Chondrocyte (in vitro differentiated cells): ENCODE measurements at regions not wholly inside any gene's neighbourhood (a gene's known extent, or its start where the extent isn't known, plus 50 kb on each side); places are given as distances from the start of the nearest gene placed in this dataset.

Experiments
- DNase-seq: peaks from one replicate; pipeline ENCODE4 v3.0.0; 2021; ENCODE audit warnings: mixed read lengths, low spot score
- H3K27ac Mint-ChIP-seq: one replicate; pipeline ENCODE4 v1.8.0; 2021; ENCODE audit warnings: mild to moderate bottlenecking, moderate library complexity, mixed read lengths; ENCODE audit not compliant: unreplicated experiment
- H3K27me3 Mint-ChIP-seq: 2 replicates; pipeline ENCODE4 v1.8.0; 2021; ENCODE audit warnings: low read depth, mixed read lengths
- H3K36me3 Mint-ChIP-seq: 2 replicates; pipeline ENCODE4 v1.8.0; 2021; ENCODE audit warnings: low read depth, mixed read lengths
- H3K4me1 Mint-ChIP-seq: 2 replicates; pipeline ENCODE4 v1.8.0; 2021; ENCODE audit warnings: low read depth, mild to moderate bottlenecking, mixed read lengths
- H3K4me3 Mint-ChIP-seq: one replicate; pipeline ENCODE4 v1.8.0; 2021; ENCODE audit warnings: mild to moderate bottlenecking, moderate library complexity, mixed read lengths; ENCODE audit not compliant: unreplicated experiment
- H3K9me3 Mint-ChIP-seq: 2 replicates; pipeline ENCODE4 v1.8.0; 2021; ENCODE audit warnings: low read depth, mixed read lengths
- TF ChIP-seq, protein P1 (sequence below): fragments of 200-600 bp; sonication (generic); IDR thresholded peaks from 2 replicates; pipeline ENCODE4 v1.5.0; 2021; ENCODE audit warnings: antibody characterized with exemption, mild to moderate bottlenecking, moderate library complexity

DNA sequence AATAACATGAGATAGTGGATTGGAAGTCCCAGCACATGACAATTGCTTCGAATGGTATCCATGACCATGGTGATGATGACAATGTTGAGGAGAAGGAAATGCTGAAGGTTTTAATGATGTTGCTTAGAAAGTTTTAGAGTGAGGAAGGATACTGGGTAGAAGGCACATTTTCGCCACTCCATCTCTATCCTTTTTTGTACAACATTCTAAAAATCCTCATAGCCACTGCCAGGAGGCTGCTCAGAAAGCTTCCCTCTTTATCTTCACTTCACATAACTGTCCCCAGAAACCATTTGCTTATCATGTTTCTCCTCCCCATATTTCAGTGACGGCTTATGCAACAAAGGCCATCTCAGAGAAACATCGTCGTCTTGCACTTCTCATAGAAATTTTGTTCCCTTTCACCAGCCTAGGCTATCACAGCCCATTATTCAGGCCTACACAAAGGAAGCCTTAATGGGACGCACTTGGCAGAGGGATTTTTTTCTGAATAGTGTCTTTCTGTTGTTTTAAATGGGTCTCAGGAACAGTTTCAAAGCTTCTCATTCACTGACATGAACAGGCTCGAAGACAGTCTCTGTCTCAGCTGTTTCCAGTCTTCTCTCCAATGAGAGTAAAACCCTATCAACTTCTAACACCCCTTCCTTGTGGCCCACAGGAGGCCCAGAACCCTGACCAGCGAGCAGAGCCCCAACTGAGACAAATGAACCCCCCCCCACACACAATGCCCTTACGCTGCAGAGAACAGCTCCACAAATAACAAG is 506.7 kb downstream of the HAPSTR1 start:
- TF ChIP-seq, protein P1, sequence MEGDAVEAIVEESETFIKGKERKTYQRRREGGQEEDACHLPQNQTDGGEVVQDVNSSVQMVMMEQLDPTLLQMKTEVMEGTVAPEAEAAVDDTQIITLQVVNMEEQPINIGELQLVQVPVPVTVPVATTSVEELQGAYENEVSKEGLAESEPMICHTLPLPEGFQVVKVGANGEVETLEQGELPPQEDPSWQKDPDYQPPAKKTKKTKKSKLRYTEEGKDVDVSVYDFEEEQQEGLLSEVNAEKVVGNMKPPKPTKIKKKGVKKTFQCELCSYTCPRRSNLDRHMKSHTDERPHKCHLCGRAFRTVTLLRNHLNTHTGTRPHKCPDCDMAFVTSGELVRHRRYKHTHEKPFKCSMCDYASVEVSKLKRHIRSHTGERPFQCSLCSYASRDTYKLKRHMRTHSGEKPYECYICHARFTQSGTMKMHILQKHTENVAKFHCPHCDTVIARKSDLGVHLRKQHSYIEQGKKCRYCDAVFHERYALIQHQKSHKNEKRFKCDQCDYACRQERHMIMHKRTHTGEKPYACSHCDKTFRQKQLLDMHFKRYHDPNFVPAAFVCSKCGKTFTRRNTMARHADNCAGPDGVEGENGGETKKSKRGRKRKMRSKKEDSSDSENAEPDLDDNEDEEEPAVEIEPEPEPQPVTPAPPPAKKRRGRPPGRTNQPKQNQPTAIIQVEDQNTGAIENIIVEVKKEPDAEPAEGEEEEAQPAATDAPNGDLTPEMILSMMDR = no peak
- H3K36me3 Mint-ChIP-seq = no peaks in the 10 kb centered on the region
- no peaks in the 10 kb centered on the region for H3K9me3 Mint-ChIP-seq
- H3K4me3 Mint-ChIP-seq = no peak overlapping the region
- DNase-seq = no peak
- H3K27ac Mint-ChIP-seq = no peak overlapping the region
- no peaks in the 10 kb centered on the region for H3K27me3 Mint-ChIP-seq
- H3K4me1 Mint-ChIP-seq = no peaks in the 10 kb centered on the region

GRCh38 chr16:9598731-9599083 is 507.3 kb downstream of the HAPSTR1 start:
- no peak overlapping the region for H3K27ac Mint-ChIP-seq

DNA sequence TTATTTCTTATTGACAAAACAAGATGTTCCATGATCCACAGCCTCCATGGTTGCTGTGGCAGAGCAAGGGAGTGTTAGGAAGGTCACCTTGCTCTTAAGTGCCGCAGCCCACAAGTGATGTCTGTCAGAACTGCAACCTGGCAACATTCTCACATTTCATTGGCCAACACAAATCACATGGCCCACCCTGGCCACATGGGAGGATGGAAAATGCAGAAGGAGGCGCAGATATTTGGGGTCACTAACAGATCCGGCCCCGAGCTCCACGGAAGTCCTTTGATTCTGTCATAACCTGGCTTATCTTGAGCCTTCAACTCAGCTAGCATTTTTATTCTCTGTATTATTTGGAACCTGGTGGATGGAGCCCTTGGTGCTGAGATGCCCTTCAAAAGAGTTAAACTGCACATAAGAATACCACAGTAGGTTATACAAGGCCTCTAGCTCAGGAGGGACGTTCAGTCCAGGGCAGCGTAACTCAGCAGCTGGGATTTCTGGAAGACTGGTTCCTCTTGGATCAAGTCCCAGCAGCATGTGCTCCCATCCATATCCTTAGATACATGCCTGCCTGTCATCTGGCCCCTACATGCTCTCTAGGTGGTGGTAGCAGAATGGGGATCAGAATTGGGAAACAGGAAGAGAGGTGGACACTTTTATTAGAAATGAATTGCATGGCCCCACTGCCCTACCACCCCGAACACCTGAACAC is 508.1 kb downstream of the HAPSTR1 start:
- no peak overlapping the region for H3K4me3 Mint-ChIP-seq
- TF ChIP-seq, protein P1 = no peak
- H3K9me3 Mint-ChIP-seq = no peaks in the 10 kb centered on the region
- no peaks in the 10 kb centered on the region for H3K27me3 Mint-ChIP-seq
- no peaks in the 10 kb centered on the region for H3K4me1 Mint-ChIP-seq
- H3K36me3 Mint-ChIP-seq = no peaks in the 10 kb centered on the region
- H3K27ac Mint-ChIP-seq = no peak overlapping the region
- DNase-seq = no peak

More at GRCh38 chr16:9598731-9599083, 507.3 kb downstream of the HAPSTR1 start:
- Mint-ChIP-seq H3K36me3 (no peaks in the 10 kb centered on the region), H3K4me3 (no peak overlapping the region), H3K4me1 (no peaks in the 10 kb centered on the region), H3K27me3 (no peaks in the 10 kb centered on the region), H3K9me3 (no peaks in the 10 kb centered on the region)
- no peak for DNase-seq
- TF ChIP-seq, protein P1 = no peak

DNA sequence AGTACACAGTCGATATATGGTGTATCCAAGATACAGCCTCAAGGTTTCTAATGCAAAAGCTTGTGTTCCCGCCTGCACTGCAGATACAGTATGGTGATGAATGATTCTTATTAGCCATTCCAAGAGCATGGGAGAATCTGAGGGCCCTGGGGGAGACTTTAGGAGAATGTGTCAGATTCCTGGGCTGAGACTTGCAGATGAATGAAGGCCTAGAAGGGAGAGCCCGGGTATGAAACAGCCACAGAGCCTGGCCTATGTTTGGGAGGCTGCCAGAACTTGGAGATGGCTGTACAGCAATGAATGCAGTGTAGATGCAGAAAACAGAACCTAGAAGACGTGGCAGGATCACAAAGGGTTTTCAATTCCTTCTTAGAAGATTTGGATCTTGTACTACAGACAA is 510.7 kb downstream of the HAPSTR1 start:
- TF ChIP-seq, protein P1 = no peak
- no peaks in the 10 kb centered on the region for H3K9me3 Mint-ChIP-seq
- H3K27me3 Mint-ChIP-seq = no peaks in the 10 kb centered on the region
- DNase-seq = no peak
- H3K4me3 Mint-ChIP-seq = no peak overlapping the region
- no peaks in the 10 kb centered on the region for H3K4me1 Mint-ChIP-seq
- no peak overlapping the region for H3K27ac Mint-ChIP-seq
- no peaks in the 10 kb centered on the region for H3K36me3 Mint-ChIP-seq

DNA sequence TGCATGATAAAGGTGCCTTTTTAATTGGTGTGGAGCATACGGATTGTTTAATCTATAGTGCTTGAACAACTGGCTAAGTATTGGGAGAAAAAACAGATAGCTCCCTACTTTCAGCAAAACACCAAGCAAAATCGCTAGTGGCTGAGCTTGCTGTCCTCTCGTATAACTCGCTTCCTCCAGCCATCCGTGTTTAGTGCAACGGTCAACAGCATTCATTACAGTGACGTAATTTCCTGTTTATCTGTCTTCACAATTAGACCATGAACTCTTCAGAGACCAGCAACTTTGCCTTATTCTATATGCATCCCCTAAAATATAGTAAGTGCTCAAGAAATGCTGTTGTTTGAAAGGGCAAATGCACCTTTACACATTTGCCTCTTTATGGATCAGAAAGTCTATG is 511.9 kb downstream of the HAPSTR1 start:
- Mint-ChIP-seq H3K36me3 (no peaks in the 10 kb centered on the region), H3K4me1 (no peaks in the 10 kb centered on the region), H3K27me3 (no peaks in the 10 kb centered on the region), H3K27ac (no peak overlapping the region), H3K4me3 (no peak overlapping the region), H3K9me3 (no peaks in the 10 kb centered on the region)
- TF ChIP-seq, protein P1 = no peak
- no peak for DNase-seq
